Gastroesophageal sphincter (tissue), 3 donors: ENCODE measurements at regions not wholly inside any gene's neighbourhood (a gene's known extent, or its start where the extent isn't known, plus 50 kb on each side); places are given as distances from the start of the nearest gene placed in this dataset.

Experiments used
- CTCF ChIP-seq, 4 experiments: fragments of 200-600 bp in 2 of 4; fragments of 450-650 bp in 2 of 4; sonication (generic) in 1 of 4; IDR thresholded peaks; one replicate each; pipeline ENCODE4 v1.5.1; 2017 to 2019; ENCODE audit warnings: antibody characterized with exemption in 4 of 4, mild to moderate bottlenecking in 2 of 4, moderate library complexity in 2 of 4
- EP300 ChIP-seq: sonication (generic); formaldehyde crosslinking; IDR thresholded peaks from one replicate; pipeline ENCODE4 v1.6.1; 2017; ENCODE audit warnings: antibody characterized with exemption, mild to moderate bottlenecking
- POLR2A ChIP-seq, 2 donors: fragments of 450-650 bp; IDR thresholded peaks; one replicate each; pipeline ENCODE4 v1.6.1; 2017; ENCODE audit warnings: antibody characterized with exemption in 2 of 2, mild to moderate bottlenecking in 2 of 2, moderate library complexity in 1 of 2

- no peak for TF ChIP-seq CTCF (IDR thresholded peaks at IDR 0.05)
- no peak for TF ChIP-seq POLR2A (IDR thresholded peaks at IDR 0.05)
- TF ChIP-seq EP300 = no peak
These were observed 414.3 kb downstream of the SAMD5 start for GRCh38 chr6:147922799-147923198.
